Chondrocyte (in vitro differentiated cells): ENCODE measurements at regions not wholly inside any gene's neighbourhood (a gene's known extent, or its start where the extent isn't known, plus 50 kb on each side); places are given as distances from the start of the nearest gene placed in this dataset.
"Not testable (repeated sequence)": the region's sequence is repeated elsewhere in the genome, so short reads cannot be mapped to it uniquely, and the experiment has no call there.

Experiments used
- DNase-seq: peaks from one replicate; pipeline ENCODE4 v3.0.0; 2021; ENCODE audit warnings: mixed read lengths, low spot score
- H3K27ac Mint-ChIP-seq: one replicate; pipeline ENCODE4 v1.8.0; 2021; ENCODE audit warnings: mild to moderate bottlenecking, moderate library complexity, mixed read lengths; ENCODE audit not compliant: unreplicated experiment
- H3K27me3 Mint-ChIP-seq: 2 replicates; pipeline ENCODE4 v1.8.0; 2021; ENCODE audit warnings: low read depth, mixed read lengths
- H3K36me3 Mint-ChIP-seq: 2 replicates; pipeline ENCODE4 v1.8.0; 2021; ENCODE audit warnings: low read depth, mixed read lengths
- H3K4me1 Mint-ChIP-seq: 2 replicates; pipeline ENCODE4 v1.8.0; 2021; ENCODE audit warnings: low read depth, mild to moderate bottlenecking, mixed read lengths
- H3K4me3 Mint-ChIP-seq: one replicate; pipeline ENCODE4 v1.8.0; 2021; ENCODE audit warnings: mild to moderate bottlenecking, moderate library complexity, mixed read lengths; ENCODE audit not compliant: unreplicated experiment
- H3K9me3 Mint-ChIP-seq: 2 replicates; pipeline ENCODE4 v1.8.0; 2021; ENCODE audit warnings: low read depth, mixed read lengths
- TF ChIP-seq, protein P1 (sequence below): fragments of 200-600 bp; sonication (generic); IDR thresholded peaks from 2 replicates; pipeline ENCODE4 v1.5.0; 2021; ENCODE audit warnings: antibody characterized with exemption, mild to moderate bottlenecking, moderate library complexity

DNA sequence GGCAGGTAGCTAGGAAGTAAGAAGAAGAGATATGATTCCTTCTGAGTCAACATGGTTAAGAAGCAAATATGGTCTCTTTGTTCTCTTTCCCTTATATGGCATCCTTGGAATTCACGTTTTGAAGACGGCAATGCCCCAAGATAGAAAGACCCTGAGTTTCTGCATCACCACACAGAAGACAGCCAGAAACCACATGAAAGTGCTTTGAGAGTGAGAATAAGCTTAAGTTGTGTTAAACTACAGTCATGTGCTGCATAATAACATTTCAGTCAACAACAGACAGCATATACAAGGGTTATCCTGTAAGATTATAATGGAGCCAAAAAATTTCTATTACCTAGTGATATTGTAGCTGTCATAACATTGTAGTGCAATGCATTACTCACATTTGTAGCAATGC is 89.9 kb upstream of the STEAP1 start:
- Mint-ChIP-seq H3K27me3 (peaks cover 7% of the 10 kb centered on the region), H3K36me3 (no peaks in the 10 kb centered on the region), H3K27ac (no peak overlapping the region), H3K9me3 (no peaks in the 10 kb centered on the region), H3K4me1 (no peaks in the 10 kb centered on the region), H3K4me3 (no peak overlapping the region)
- no peak for DNase-seq
- TF ChIP-seq, protein P1, sequence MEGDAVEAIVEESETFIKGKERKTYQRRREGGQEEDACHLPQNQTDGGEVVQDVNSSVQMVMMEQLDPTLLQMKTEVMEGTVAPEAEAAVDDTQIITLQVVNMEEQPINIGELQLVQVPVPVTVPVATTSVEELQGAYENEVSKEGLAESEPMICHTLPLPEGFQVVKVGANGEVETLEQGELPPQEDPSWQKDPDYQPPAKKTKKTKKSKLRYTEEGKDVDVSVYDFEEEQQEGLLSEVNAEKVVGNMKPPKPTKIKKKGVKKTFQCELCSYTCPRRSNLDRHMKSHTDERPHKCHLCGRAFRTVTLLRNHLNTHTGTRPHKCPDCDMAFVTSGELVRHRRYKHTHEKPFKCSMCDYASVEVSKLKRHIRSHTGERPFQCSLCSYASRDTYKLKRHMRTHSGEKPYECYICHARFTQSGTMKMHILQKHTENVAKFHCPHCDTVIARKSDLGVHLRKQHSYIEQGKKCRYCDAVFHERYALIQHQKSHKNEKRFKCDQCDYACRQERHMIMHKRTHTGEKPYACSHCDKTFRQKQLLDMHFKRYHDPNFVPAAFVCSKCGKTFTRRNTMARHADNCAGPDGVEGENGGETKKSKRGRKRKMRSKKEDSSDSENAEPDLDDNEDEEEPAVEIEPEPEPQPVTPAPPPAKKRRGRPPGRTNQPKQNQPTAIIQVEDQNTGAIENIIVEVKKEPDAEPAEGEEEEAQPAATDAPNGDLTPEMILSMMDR = no peak

DNA sequence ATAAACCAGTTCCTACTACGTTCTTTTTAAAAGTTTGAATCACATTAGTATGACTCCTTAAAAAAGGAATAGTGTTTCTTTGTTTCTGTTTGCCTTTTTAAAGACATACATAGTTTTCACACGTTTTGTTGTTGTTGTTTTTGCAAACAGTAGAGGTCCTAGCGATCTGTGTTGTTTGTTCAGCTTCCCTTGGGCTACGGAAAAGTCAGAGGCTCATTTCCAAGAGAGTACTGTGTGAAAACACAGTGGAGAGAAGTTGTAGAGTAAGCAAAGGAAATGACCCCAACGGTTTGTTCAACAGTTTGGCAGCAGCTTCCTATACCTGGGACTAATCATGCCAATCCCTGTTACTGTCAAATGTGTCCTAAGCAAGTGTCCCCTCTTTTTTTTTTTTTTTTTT is 87.1 kb upstream of the STEAP1 start:
- no peak for DNase-seq
- Mint-ChIP-seq H3K27me3 (peaks cover 4% of the 10 kb centered on the region), H3K36me3 (no peaks in the 10 kb centered on the region), H3K4me3 (no peak overlapping the region), H3K4me1 (no peaks in the 10 kb centered on the region), H3K27ac (no peak overlapping the region), H3K9me3 (no peaks in the 10 kb centered on the region)
- TF ChIP-seq, protein P1 = no peak

- not testable (repeated sequence) for H3K4me3 Mint-ChIP-seq, H3K27ac Mint-ChIP-seq, H3K4me1 Mint-ChIP-seq, H3K36me3 Mint-ChIP-seq, H3K27me3 Mint-ChIP-seq, DNase-seq, H3K9me3 Mint-ChIP-seq
These were observed 84.0 kb upstream of the STEAP1 start for GRCh38 chr7:90070238-90070637.

- H3K4me1 Mint-ChIP-seq = no peaks in the 10 kb centered on the region
- peaks cover 7% of the 10 kb centered on the region for H3K27me3 Mint-ChIP-seq
- peaks cover 9% of the 10 kb centered on the region for H3K9me3 Mint-ChIP-seq
- H3K27ac Mint-ChIP-seq = no peak overlapping the region
- H3K36me3 Mint-ChIP-seq = no peaks in the 10 kb centered on the region
- TF ChIP-seq, protein P1 = no peak
- H3K4me3 Mint-ChIP-seq = no peak overlapping the region
- no peak for DNase-seq
These were observed 75.3 kb upstream of the STEAP1 start for GRCh38 chr7:90078921-90079320.

DNA sequence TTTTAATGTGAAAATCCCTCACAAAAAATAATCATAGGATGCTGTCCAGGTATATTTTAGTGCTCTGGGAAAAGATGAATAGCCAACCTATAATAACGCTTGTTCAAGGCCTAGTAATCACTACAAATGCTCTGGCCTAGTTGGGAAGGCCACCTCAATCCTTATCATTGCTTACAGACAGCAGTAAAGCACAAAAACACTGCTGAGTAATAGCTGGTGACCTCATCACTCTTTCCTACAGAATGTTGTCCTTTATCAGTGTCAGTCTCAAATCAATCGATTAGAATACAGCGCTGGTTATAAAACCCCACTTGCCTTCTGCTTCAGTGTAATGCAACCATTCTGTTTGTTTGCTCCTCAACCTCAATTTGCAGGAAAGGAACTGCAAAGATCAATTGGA is 72.6 kb upstream of the STEAP1 start:
- Mint-ChIP-seq H3K9me3 (no peaks in the 10 kb centered on the region), H3K4me3 (no peak overlapping the region), H3K27ac (no peak overlapping the region), H3K36me3 (no peaks in the 10 kb centered on the region), H3K27me3 (peaks cover 14% of the 10 kb centered on the region), H3K4me1 (no peaks in the 10 kb centered on the region)
- no peak for DNase-seq
- TF ChIP-seq, protein P1 = no peak

DNA sequence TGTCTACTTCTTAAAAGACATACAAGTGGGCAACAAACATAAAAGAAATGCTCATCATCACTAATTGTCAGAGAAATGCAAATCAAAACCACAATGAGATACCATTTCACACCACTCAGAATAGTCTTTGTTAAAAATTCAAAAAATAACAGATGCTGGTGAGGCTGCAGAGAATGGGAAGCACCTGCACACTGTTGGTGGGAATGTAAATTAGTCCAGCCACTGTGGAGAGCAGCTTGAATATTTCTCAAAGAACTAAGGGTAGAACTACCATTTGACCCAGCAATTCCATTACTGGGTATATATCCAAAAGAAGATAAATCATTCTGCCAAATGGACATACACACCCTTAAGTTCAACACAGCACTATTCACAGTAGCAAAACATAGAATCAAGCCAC is 61.8 kb upstream of the STEAP1 start:
- TF ChIP-seq, protein P1 = no peak
- no peaks in the 10 kb centered on the region for H3K36me3 Mint-ChIP-seq
- peaks cover 5% of the 10 kb centered on the region for H3K27me3 Mint-ChIP-seq
- DNase-seq = no peak
- H3K4me3 Mint-ChIP-seq = no peak overlapping the region
- peaks cover 13% of the 10 kb centered on the region for H3K9me3 Mint-ChIP-seq
- no peaks in the 10 kb centered on the region for H3K4me1 Mint-ChIP-seq
- no peak overlapping the region for H3K27ac Mint-ChIP-seq
